ENCODE measurements at regions not wholly inside any gene's neighbourhood (a gene's known extent, or its start where the extent isn't known, plus 50 kb on each side); places are given as distances from the start of the nearest gene placed in this dataset.
"Not testable (repeated sequence)": the region's sequence is repeated elsewhere in the genome, so short reads cannot be mapped to it uniquely, and the experiment has no call there.

DNA sequence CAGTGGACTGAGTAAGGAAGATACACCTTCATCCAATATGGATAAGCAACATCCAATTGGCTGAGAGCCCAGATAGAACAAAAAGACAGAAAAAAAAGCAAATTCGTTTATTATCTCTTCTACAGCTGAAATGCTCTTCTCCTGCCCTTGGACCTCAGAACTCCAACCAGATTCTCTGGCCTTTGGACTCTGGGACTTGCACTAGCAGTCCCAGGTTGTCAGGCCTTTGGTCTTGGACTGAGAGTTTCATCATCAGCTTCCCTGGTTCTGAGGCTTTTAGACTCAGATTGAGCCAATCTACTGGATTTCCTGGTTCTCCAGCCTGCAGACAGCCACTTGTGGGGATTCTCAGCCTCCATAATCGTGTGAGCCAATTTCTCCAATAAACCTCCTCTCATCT, 926.8 kb downstream of the PLA2G4A start:
- DNase-seq (ENCODE audit: insufficient read length, low spot score) (no peak), FAIRE-seq (no peak)

DNA sequence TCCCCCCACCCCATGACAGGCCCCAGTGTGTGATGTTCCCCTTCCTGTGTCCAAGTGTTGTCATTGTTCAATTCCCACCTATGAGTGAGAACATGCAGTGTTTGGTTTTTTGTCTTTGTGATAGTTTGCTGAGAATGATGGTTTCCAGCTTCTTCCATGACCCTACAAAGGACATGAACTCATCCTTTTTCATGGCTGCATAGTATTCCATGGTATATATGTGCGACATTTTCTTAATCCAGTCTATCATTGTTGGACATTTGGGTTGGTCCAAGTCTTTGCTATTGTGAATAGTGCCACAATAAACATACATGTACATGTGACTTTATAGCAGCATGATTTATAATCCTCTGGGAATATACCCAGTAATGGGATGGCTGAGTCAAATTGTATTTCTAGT, 927.9 kb downstream of the PLA2G4A start:
- FAIRE-seq; DNase-seq (ENCODE audit: insufficient read length, low spot score): not testable (repeated sequence)

More for the DNA sequence above, 926.8 kb downstream of the PLA2G4A start:
- TF ChIP-seq POLR2A (IDR thresholded peaks at IDR 0.05; ENCODE audit: low read depth, low read length) = no peak

DNA sequence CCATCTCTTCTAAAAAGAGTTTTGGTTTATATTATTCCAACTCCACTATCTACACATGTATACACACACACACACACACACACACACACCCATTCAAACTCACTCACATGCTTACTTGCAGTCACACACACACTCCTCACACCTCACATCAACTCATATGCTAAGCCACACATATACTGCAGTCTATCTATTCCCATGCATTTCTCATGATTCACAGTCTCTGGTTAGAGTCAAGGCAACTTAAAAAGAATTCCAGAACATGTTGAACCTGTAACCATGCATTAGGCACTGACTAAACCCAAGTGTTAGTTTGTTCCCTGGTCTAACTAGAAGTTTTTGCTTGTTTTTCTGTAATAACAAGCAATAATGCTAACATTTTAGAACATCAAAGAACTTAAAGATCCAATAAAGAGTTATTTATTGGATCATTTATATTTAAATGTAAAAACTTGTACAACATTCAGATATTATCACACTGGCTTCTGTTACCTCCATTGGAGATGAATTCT, 931.1 kb downstream of the PLA2G4A start:
- DNase-seq (ENCODE audit: insufficient read length, low spot score) = no peak
- no peak for TF ChIP-seq POLR2A (IDR thresholded peaks at IDR 0.05; ENCODE audit: low read depth, low read length)
- no peak for FAIRE-seq

DNA sequence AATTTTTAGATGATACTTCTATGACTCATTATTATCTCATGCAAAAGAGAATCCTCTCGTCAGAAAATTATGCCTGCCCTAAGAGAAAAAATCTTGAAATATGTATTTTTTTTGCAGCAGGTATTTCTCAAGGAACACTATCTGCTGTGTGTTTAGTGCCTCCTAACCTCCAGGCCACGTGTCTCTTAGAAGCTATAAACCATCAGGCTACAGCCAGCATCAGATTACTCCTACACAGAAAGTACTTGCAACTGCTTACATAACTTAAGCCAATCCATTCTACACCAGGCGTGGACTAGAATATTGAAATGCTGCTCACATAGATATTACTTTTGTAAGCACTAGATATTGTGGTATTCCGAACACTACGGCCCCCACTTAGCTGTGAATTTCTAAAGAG, 933.4 kb downstream of the PLA2G4A start:
- no peak for DNase-seq (ENCODE audit: insufficient read length, low spot score)
- FAIRE-seq = no peak
- TF ChIP-seq POLR2A (IDR thresholded peaks at IDR 0.05; ENCODE audit: low read depth, low read length) = no peak

DNA sequence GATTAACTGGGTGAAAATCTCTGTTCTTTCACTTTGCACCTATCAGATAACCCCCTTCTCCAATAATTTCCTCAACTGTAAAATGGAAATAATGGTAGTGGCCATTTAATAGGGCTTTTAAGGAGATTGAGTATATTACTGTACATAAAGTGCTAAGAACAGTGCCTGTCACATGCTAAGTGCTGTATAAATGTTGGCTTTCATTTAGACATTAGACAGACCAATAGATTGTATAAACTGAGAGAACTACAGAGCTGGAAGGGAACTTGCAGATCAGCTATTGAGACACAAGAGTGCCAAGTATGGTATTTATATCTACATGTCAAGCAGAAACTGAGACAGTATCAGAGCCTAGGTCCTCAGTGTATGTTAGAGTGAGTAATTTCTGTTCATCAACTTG, 934.7 kb downstream of the PLA2G4A start:
- DNase-seq (ENCODE audit: insufficient read length, low spot score) (no peak), FAIRE-seq (no peak)
- TF ChIP-seq POLR2A (IDR thresholded peaks at IDR 0.05; ENCODE audit: low read depth, low read length) = no peak

DNA sequence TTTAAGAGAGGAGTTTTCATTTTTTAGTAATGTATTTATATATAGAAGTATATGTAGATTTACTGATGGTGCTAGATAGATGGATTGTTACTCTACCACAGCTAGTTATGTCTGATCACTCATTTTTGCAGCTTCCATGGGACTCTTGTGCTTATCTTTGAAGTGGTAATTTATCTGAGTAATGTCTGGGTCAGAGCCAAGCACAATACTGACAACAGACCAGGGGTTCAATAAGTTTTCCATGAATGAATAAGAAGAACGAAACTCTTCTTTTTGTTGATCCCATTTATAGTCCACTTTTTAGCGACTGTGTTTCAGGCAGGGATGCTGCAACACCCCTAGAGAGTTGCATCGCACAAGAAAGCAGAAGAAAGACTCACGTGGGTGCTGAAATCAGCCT, 935.2 kb downstream of the PLA2G4A start:
- DNase-seq (ENCODE audit: insufficient read length, low spot score) (no peak), FAIRE-seq (no peak)
- no peak for TF ChIP-seq POLR2A (IDR thresholded peaks at IDR 0.05; ENCODE audit: low read depth, low read length)

DNA sequence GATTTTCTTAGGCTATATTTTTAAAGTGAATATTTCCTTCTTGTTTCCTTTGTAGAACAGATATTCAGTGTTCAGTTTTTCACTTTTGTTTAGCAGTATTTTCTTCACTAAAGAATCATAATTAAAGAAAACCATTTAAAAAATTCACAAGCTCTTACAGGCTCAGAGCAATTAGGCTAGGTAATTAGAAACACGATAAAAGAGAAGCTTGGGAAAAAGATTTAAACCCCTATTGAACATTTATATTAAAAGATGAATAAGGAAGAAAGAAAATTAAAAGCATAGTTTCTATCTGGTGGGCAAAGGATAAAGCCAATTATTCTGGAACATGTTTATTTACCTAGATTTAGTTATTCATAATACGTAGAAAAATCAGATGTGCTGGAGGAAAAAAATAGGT, 942.6 kb downstream of the PLA2G4A start:
- TF ChIP-seq POLR2A (IDR thresholded peaks at IDR 0.05; ENCODE audit: low read depth, low read length) = no peak
- FAIRE-seq = no peak
- DNase-seq (ENCODE audit: insufficient read length, low spot score) = no peak

DNA sequence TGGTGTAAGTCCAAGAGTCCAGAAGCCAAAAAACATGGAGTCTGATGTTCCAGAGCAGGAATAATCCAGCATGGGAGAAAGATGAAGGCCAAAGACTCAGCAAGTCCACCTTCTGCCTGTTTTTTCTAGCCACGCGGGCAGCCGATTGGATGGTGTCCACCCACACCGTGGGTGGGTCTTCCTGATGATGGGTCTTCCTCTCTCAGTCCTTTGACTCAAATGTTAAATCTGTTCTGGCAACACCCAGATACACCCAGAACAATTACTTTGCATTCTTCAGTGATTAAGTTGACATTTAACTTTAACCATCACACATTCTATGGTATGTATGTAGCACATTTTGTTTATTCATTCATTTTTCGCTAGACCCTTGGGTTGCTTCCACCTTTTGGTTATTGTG, 944.4 kb downstream of the PLA2G4A start:
- TF ChIP-seq POLR2A (IDR thresholded peaks at IDR 0.05; ENCODE audit: low read depth, low read length) = no peak
- FAIRE-seq (no peak), DNase-seq (ENCODE audit: insufficient read length, low spot score) (no peak)

DNA sequence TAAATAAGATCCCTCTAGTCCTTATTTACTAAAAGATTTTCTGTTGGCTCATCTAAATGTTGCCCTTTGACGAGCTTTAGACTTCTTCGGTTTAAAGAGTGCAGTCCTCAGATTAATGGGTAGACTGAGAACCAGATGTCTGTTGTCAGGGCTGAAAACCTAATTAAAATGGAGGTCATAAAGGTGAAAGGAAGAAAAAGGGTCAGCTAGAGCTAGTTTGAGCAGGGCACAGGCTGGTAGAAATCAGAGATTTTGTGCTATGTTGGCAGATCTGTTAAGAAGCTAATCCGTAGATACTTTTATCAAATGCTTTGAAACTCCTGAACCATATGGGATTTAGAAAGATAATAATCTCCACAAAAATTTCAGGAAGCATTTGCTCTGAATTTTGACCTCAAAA, 959.0 kb downstream of the PLA2G4A start:
- DNase-seq (ENCODE audit: insufficient read length, low spot score) (no peak), FAIRE-seq (no peak)
- TF ChIP-seq POLR2A (IDR thresholded peaks at IDR 0.05; ENCODE audit: low read depth, low read length) = no peak

DNA sequence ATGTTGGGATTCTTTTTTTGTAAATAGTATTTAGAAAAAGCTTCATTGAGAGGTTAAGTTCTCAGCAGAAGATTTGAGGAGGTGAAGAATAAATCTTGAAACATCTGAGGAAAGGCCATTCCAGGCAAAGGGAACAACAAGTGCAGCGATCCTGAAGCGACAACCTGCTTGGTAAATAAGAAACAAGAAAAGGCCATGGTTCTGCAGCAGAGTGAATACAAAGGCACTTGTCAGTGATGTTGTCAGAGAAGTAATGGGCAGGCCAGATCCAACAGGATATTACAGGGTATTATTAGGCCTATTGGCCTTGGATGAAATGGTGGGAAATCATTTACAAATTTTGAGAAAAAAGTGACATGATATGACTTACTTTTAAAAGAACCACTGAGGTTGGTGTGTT, 960.0 kb downstream of the PLA2G4A start:
- no peak for TF ChIP-seq POLR2A (IDR thresholded peaks at IDR 0.05; ENCODE audit: low read depth, low read length)
- DNase-seq (ENCODE audit: insufficient read length, low spot score) (no peak), FAIRE-seq (no peak)

DNA sequence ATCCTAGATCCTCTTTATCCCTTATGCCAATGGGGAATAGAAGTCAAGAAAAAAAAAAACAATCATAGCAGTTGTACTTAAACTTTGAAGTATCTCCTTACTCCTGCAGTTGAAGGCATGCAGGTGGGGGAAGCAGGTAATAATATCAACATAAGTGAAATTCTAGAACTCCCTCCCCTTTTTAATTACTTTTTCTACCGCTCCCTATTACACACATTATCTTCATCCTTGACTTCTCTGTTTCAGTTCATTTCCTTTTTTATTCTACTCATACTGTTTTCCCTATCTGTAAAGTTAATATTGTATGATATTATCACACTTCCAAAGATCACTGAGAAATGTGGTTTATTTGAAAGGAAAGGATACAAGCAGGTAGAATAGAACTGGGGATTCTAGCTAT, 962.0 kb downstream of the PLA2G4A start:
- FAIRE-seq (no peak), DNase-seq (ENCODE audit: insufficient read length, low spot score) (no peak)
- no peak for TF ChIP-seq POLR2A (IDR thresholded peaks at IDR 0.05; ENCODE audit: low read depth, low read length)

DNA sequence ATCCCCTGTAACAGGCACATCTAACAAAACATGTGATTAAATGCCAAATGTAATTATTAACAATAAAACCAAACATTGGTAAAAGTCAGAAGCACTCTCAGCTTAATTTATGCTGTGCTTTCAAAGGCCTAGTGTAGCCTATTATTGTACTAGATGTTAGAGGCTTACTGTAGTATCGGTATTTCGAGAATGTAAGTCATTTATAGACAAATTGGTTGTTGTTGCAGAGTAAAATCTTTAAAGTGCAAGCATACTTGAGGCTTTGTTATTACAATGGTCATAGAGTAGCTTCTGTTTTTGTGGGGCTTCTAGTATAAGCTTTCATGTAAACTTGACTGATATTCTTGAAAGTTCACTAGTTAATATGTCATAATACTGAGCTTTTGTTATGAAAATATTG, 965.8 kb downstream of the PLA2G4A start:
- no peak for DNase-seq (ENCODE audit: insufficient read length, low spot score)
- TF ChIP-seq POLR2A (IDR thresholded peaks at IDR 0.05; ENCODE audit: low read depth, low read length) = no peak
- FAIRE-seq = no peak

DNA sequence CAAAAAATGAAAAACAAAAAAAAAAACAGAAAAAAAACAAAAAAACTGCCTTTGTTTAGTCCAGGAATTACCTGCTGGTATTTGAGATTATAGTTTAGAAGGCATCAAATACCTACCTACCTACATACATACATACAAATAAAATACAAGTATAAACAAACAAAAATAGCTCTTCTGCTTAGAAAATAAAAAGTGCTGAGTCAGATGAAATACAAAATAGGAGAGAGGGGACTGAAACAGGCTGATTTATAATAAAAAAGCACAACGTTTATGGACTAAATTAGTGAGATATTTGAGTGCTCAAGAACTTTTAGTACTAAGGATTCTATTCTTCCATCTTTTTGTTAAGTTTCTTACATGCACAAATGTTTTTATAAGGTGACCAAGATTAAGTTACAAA, 980.8 kb downstream of the PLA2G4A start:
- DNase-seq (ENCODE audit: insufficient read length, low spot score) (no peak), FAIRE-seq (no peak)
- TF ChIP-seq POLR2A (IDR thresholded peaks at IDR 0.05; ENCODE audit: low read depth, low read length) = no peak

DNA sequence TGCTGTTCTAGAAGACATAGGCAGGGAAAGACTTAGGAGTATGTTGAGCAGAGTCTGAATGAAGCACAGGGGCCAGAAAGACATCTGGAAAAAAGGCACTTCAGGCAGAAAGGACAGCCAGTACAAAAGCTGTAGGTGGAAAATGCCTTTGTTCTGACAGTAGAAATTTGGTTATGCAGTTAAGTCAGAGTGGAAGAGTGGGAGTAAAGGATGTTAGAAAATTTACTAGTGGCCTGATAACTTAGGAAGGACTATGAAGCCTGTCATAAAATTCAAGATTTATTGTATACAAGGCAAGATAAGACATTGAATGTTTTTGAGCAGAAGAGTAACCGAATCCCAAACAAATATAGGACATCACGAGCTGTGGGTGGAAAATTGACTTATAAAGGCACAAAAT, 987.9 kb downstream of the PLA2G4A start:
- DNase-seq (ENCODE audit: insufficient read length, low spot score) (no peak), FAIRE-seq (no peak)
- no peak for TF ChIP-seq POLR2A (IDR thresholded peaks at IDR 0.05; ENCODE audit: low read depth, low read length)

DNA sequence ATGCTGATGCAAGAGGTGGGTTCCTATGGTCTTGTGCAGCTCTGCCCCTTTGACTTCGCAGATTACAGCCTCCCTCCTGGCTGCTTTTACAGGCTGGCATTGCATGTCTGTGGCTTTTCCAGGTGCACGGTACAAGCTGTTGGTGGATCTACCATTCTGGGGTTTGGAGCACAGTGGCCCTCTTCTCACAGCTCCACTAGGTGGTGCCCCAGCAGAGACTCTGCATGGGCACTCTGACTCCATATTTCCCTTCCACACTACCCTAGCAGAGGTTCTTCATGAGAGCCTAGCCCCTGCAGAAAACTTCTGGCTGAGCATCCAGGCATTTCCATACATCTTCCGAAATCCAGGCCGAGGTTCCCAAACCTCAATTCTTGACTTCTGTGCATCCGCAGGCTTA, 989.0 kb downstream of the PLA2G4A start:
- TF ChIP-seq POLR2A (IDR thresholded peaks at IDR 0.05; ENCODE audit: low read depth, low read length) = no peak
- no peak for FAIRE-seq

DNA sequence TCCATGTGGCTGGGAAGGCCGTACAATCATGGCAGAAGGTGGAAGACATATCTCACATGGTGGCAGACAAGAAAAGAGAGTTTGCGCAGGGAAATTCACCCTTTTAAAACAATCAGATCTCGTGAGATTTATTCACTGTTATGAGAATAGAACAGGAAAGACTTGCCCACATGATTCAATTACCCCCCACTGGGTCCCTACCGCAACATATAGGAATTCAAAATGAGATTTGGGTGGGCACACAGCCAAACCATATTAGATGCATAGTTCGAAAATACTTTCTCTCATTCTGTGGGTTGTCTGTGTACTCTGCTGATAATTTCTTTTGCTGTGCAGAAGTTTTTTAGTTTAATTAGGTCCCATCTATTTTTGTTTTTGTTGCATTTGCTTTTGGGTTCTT, 990.3 kb downstream of the PLA2G4A start:
- FAIRE-seq (no peak), DNase-seq (ENCODE audit: insufficient read length, low spot score) (no peak)
- TF ChIP-seq POLR2A (IDR thresholded peaks at IDR 0.05; ENCODE audit: low read depth, low read length) = no peak

More for the DNA sequence above, 989.0 kb downstream of the PLA2G4A start:
- no peak for DNase-seq (ENCODE audit: insufficient read length, low spot score)

All from H54 (cell line).